PC-9 (cell line): ENCODE measurements at regions not wholly inside any gene's neighbourhood (a gene's known extent, or its start where the extent isn't known, plus 50 kb on each side); places are given as distances from the start of the nearest gene placed in this dataset.
"Not testable (repeated sequence)": the region's sequence is repeated elsewhere in the genome, so short reads cannot be mapped to it uniquely, and the experiment has no call there.

Source experiments
- BruUV-seq: library from RNA; stranded (reverse); fragments of 400-500 nt; replicated peaks from 2 replicates; lab custom pipeline; 2021; lab: Mats Ljungman, UMichigan
- CTCF ChIA-PET: fragments of 300-600 bp; sonication (Branson Sonifier 250); formaldehyde crosslinking; loops from one replicate; lab custom pipeline; 2022; ENCODE audit warnings: antibody characterized with exemption; lab: Charles Lee
- POLR2A ChIA-PET: fragments of 300-600 bp; sonication (Branson Sonifier 250); formaldehyde crosslinking; loops from one replicate; lab custom pipeline; 2022; ENCODE audit warnings: antibody characterized with exemption; ENCODE audit not compliant: unreplicated experiment; lab: Charles Lee
- DNase-seq, 2 experiments: peaks; one replicate each; pipeline versions ENCODE4 v3.0.0 to v3.0.0-alpha.2; 2015 to 2022; ENCODE audit warnings: mixed read lengths in 1 of 2
- H2AFZ ChIP-seq: fragments of 200-600 bp; sonication (generic); 2 replicates; pipeline ENCODE4 v1.8.1; 2017; ENCODE audit warnings: antibody characterized with exemption
- H3F3A ChIP-seq: fragments of 200-600 bp; sonication (generic); 2 replicates; pipeline ENCODE4 v1.8.1; 2017; ENCODE audit warnings: antibody characterized with exemption, mild to moderate bottlenecking, low read depth; ENCODE audit not compliant: insufficient read depth
- H3K27ac ChIP-seq: fragments of 200-600 bp; sonication (generic); 2 replicates; pipeline ENCODE4 v1.6.1; 2016; ENCODE audit warnings: mixed run types
- H3K27me3 ChIP-seq: fragments of 200-600 bp; sonication (generic); 2 replicates; pipeline ENCODE4 v1.6.1; 2016; ENCODE audit warnings: low read depth, mixed run types; ENCODE audit not compliant: insufficient read depth
- H3K36me3 ChIP-seq: fragments of 200-600 bp; sonication (generic); 2 replicates; pipeline ENCODE4 v1.6.1; 2016; ENCODE audit warnings: low read depth, mixed run types
- H3K4me1 ChIP-seq: fragments of 200-600 bp; sonication (generic); replicated peaks from 2 replicates; pipeline ENCODE4 v1.6.1; 2016; ENCODE audit warnings: mixed run types; ENCODE audit not compliant: insufficient read depth
- H3K4me2 ChIP-seq: fragments of 200-600 bp; sonication (generic); 2 replicates; pipeline ENCODE4 v1.6.1; 2017; ENCODE audit warnings: mixed run types
- H3K4me3 ChIP-seq: fragments of 200-600 bp; sonication (generic); 2 replicates; pipeline ENCODE4 v1.6.1; 2016; ENCODE audit warnings: mixed run types
- H3K79me2 ChIP-seq: fragments of 200-600 bp; sonication (generic); 2 replicates; pipeline ENCODE4 v1.6.1; 2017; ENCODE audit warnings: low read depth, mixed run types
- H3K9me2 ChIP-seq: fragments of 200-600 bp; sonication (generic); 2 replicates; pipeline ENCODE4 v1.8.1; 2017; ENCODE audit warnings: mild to moderate bottlenecking; ENCODE audit not compliant: insufficient read depth
- H3K9me3 ChIP-seq: fragments of 200-600 bp; sonication (generic); 2 replicates; pipeline ENCODE4 v1.8.1; 2016; ENCODE audit warnings: low read depth; ENCODE audit not compliant: insufficient read depth
- H4K20me1 ChIP-seq: fragments of 200-600 bp; sonication (generic); 2 replicates; pipeline ENCODE4 v1.8.1; 2017; ENCODE audit not compliant: insufficient read depth
- CTCF ChIP-seq: fragments of 200-600 bp; sonication (generic); conservative IDR thresholded peaks from 2 replicates; pipeline ENCODE4 v1.6.1; 2017; ENCODE audit warnings: mixed run types, antibody characterized with exemption, mild to moderate bottlenecking, moderate library complexity
- EZH2 ChIP-seq: fragments of 200-600 bp; sonication (generic); IDR thresholded peaks from 2 replicates; pipeline ENCODE4 v1.8.0; 2017; ENCODE audit warnings: antibody characterized with exemption, low read depth
- intact Hi-C: fragments of 100-400 bp; cut with micrococcal nuclease; formaldehyde crosslinking; loops from one replicate; pipeline ENCODE4 v1.10.0; 2022; ENCODE audit not compliant: unreplicated experiment

- Histone ChIP-seq H3K4me2 (no peak overlapping the region), H3K4me3 (no peak overlapping the region), H3K27ac (no peak overlapping the region), H2AFZ (no peak overlapping the region), H3K36me3 (no peaks in the 10 kb centered on the region), H4K20me1 (no peaks in the 10 kb centered on the region), H3K27me3 (no peaks in the 10 kb centered on the region), H3F3A (no peaks in the 10 kb centered on the region), H3K4me1 (no peaks in the 10 kb centered on the region), H3K9me3 (no peaks in the 10 kb centered on the region), H3K79me2 (no peaks in the 10 kb centered on the region), H3K9me2 (no peaks in the 10 kb centered on the region)
- TF ChIP-seq CTCF (no peak), EZH2 (no peak)
- DNase-seq, result no peak
- ChIA-PET POLR2A (no interaction called here), CTCF (no interaction called here)
- BruUV-seq, result no TSS peak
- intact Hi-C loops, result no loop called here
These were observed 469.9 kb downstream of the PCDH11X start for GRCh38 chrX:92249125-92249524.

DNA sequence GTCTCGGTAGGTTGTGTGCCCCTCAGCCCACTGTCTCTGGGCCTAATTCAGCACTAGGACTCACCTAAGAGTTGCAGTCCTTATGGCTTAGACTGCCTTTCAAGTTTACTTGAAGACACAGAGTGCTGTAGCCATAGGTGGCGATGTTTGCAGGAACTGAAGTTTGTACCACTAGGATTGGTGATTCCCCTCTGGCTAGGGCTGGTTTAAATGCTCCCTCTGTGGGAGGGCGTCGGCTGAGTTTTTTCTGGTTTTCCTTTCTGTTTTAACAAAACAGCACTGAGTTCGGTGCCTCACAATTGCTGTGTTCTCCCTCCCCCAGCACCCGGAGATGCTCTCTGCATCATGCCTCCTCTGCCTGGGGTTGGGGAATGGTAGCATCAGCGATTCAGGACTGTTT is 480.9 kb downstream of the PCDH11X start:
- Histone ChIP-seq H2AFZ (no peak overlapping the region), H3K9me2 (no peaks in the 10 kb centered on the region), H3K27ac (no peak overlapping the region), H3K27me3 (no peaks in the 10 kb centered on the region), H3K4me2 (no peak overlapping the region), H3K4me1 (no peaks in the 10 kb centered on the region), H3K4me3 (no peak overlapping the region), H3F3A (no peaks in the 10 kb centered on the region), H3K79me2 (no peaks in the 10 kb centered on the region), H4K20me1 (no peaks in the 10 kb centered on the region), H3K36me3 (no peaks in the 10 kb centered on the region), H3K9me3 (no peaks in the 10 kb centered on the region)
- BruUV-seq, result no TSS peak
- intact Hi-C loops, result no loop called here
- ChIA-PET POLR2A (no interaction called here), CTCF (no interaction called here)
- no peak for DNase-seq
- TF ChIP-seq EZH2, result no peak

- ChIA-PET POLR2A (no interaction called here), CTCF (no interaction called here)
- no peak overlapping the region for H2AFZ ChIP-seq
- BruUV-seq, result no TSS peak
- intact Hi-C loops, result no loop called here
- no peak overlapping the region for H3K4me3 ChIP-seq
- no peak for DNase-seq
- no peaks in the 10 kb centered on the region for H3K9me3 ChIP-seq
- TF ChIP-seq CTCF (no peak), EZH2 (no peak)
- H3K36me3 ChIP-seq, result no peaks in the 10 kb centered on the region
- H3K4me1 ChIP-seq, result no peaks in the 10 kb centered on the region
- H3K27me3 ChIP-seq, result no peaks in the 10 kb centered on the region
- H3K4me2 ChIP-seq, result no peak overlapping the region
- H3F3A ChIP-seq, result no peaks in the 10 kb centered on the region
- no peak overlapping the region for H3K27ac ChIP-seq
- no peaks in the 10 kb centered on the region for H3K9me2 ChIP-seq
- no peaks in the 10 kb centered on the region for H3K79me2 ChIP-seq
- H4K20me1 ChIP-seq, result no peaks in the 10 kb centered on the region
These were observed 492.0 kb downstream of the PCDH11X start for GRCh38 chrX:92270936-92271855.

DNA sequence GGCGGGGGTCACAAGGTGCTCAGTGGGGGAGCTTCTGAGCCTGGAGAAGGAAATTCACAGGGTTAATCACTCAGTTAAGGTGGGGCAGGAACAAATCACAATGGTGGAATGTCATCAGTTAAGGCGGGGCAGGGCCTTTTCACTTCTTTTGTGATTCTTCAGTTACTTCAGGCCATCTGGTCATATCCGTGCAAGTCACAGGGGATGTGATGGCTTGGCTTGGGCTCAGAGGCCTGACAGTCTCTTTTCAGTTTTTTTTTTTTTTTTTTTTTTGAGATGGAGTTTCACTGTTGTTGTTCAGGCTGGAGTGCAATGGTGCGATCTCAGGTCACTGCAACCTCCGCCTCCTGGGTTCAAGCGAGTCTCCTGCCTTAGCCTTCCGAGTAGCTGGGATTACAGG is 499.4 kb downstream of the PCDH11X start:
- DNase-seq, BruUV-seq, H3K27ac ChIP-seq, H3F3A ChIP-seq, H3K9me3 ChIP-seq, H2AFZ ChIP-seq, H3K4me1 ChIP-seq, H3K79me2 ChIP-seq, H3K36me3 ChIP-seq, H3K4me2 ChIP-seq, H4K20me1 ChIP-seq, intact Hi-C loops, H3K9me2 ChIP-seq, H3K4me3 ChIP-seq, POLR2A ChIA-PET, CTCF ChIA-PET, H3K27me3 ChIP-seq: not testable (repeated sequence)

GRCh38 chrX:92280347-92280746 is 501.2 kb downstream of the PCDH11X start:
- H3F3A ChIP-seq, DNase-seq, BruUV-seq, POLR2A ChIA-PET, H3K4me2 ChIP-seq, intact Hi-C loops, H3K4me1 ChIP-seq, H3K27me3 ChIP-seq, H3K9me2 ChIP-seq, H3K27ac ChIP-seq, H4K20me1 ChIP-seq, H3K9me3 ChIP-seq, H3K4me3 ChIP-seq, H2AFZ ChIP-seq, H3K36me3 ChIP-seq, H3K79me2 ChIP-seq, CTCF ChIA-PET: not testable (repeated sequence)
